ENCODE measurements at regions not wholly inside any gene's neighbourhood (a gene's known extent, or its start where the extent isn't known, plus 50 kb on each side); places are given as distances from the start of the nearest gene placed in this dataset.
"Not testable (repeated sequence)": the region's sequence is repeated elsewhere in the genome, so short reads cannot be mapped to it uniquely, and the experiment has no call there.

DNA sequence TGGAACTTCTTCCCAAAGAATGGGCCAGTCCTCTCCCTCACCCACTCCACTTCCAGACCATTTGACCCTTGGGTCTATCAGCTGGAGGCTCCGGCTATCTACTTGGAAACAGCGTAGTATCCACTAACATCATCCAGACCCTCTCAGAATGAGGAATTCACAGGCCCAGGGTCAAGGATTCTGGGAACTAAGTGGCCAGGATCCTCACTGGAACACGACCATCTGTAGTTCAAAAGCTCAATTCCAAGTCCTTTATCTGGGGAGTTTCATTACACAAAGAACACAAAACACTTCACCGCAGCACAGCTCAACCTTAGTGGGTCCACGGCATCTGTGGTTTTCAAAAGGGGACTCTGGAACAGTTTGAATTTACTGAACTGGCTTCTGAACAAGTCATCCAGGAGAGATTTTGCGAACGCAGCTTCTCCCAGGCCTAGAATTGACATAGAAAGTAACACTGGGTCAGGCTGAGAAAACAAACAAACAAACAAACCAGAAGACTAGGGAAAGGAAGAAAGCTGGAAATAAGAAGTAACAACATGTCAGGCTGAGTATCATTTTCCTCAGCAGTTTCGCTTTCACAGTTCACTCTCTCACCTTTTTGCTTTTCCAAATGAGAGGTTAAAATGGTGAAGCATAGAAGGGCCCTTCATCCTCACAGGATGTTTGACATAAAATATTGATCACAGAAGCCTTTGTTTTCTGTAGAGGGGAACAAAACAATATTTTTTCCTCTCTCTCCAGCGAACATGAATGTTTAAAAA lies 57.6 kb upstream of the USP6NL start:
- in situ Hi-C loops (cut with HindIII; ENCODE audit: low sequenced_read_pairs): no loop called here
- no peak for DNase-seq (ENCODE audit: low spot score)

DNA sequence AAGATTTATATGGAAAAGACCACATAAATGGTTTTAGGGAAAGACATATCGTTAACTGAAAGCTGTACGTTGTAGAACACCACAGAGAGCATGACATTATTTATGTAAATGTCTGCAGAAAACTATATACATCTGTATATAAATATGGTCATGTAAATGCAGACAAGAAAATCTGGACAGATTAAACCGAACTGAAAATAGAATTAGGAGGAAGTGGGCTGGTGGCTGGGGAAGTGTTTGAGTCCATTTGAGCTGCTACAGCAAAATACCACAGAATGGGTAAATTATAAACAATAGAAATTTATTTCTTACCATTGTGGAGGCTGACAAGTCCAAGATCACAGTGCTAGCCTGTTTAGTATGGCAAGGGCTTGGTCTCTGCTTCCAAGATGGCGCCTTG lies 56.3 kb upstream of the USP6NL start:
- in situ Hi-C loops (cut with HindIII; ENCODE audit: low sequenced_read_pairs): no loop called here

DNA sequence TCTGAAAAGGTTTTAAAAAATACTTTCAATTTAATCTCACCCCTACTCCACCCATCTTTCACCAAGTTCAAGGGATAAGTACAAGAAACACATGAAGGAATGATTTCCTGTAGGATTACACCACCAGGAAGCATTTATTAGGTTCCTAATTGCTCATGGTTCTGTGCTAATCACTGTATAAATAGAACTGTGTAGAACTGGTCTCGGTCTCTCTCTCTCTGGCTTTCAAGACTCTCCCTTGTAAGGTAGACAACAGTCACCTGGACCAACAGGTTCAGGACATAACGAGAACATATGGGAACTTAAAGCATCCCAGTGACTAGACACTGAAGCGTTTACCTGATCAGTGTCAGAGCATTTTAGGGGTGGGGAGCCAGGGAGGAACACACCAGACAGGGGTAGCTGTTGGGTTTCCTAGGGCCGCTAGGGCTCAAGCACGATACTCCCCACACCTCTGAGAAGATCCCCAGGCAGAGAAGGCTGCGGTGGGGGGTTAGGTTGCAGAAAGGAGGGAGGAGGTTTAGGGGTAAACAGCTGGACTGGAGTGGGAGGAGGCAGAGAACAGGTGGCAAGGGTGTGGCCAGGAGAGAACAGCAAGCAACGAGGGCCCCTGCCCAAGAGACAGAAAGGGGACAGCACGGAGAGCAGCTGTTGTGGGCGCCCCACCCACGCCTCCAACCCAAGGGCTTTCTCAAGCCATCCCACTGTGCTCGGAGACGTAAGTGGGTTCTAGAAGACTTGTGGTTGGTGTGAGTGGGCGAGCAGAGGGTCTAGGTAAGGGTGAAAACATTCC lies 52.5 kb upstream of the USP6NL start:
- no peak for DNase-seq (ENCODE audit: low spot score)
- in situ Hi-C loops (cut with HindIII; ENCODE audit: low sequenced_read_pairs): no loop called here

More for the DNA sequence above, 56.3 kb upstream of the USP6NL start:
- no peak for DNase-seq (ENCODE audit: low spot score)

DNA sequence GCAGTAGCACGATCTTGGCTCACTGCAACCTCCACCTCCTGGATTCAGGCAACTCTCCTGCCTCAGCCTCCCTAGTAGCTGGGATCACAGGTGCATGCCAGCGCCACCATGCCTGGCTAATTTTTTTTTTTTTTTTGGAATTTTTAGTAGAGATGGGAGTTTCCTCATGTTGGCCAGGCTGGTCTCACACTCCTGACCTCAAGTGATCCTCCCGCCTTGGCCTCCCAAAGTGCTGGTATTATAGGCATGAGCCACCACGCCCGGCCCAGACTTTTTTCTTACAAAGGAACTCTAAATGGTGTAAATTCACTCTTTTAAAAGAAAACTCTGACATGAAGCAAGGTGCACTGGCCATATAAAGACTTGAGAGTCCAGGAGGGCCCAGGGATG lies 51.7 kb upstream of the USP6NL start:
- DNase-seq (ENCODE audit: low spot score); in situ Hi-C loops (cut with HindIII; ENCODE audit: low sequenced_read_pairs): not testable (repeated sequence)

DNA sequence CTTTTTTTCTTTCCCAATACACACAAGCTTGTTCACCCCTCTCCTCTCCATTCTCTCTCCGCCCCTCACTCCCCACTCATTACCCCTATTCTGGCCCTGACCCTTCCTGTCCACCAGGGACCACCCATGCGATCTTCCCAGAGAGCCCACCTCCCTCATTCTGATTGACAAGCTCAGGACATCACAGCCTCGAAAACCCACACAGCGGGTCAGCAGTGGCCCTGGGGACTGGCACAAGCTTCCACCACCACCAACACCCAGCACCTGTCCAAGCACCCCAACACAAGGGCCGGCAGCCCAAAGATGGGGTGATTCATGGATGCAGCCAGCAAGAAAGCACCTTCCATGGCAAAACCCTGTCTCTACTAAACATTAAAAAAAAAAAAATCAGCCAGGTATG lies 50.0 kb upstream of the USP6NL start:
- in situ Hi-C loops (cut with HindIII; ENCODE audit: low sequenced_read_pairs): no loop called here
- DNase-seq (ENCODE audit: low spot score): no peak

Measured in G401 (cell line).